Calu3 (cell line): ENCODE measurements at regions not wholly inside any gene's neighbourhood (a gene's known extent, or its start where the extent isn't known, plus 50 kb on each side); places are given as distances from the start of the nearest gene placed in this dataset.

Experiments
- BruUV-seq: library from RNA; stranded (reverse); fragments of 400-500 nt; replicated peaks from 2 replicates; lab custom pipeline; 2021; lab: Mats Ljungman, UMichigan
- CTCF ChIA-PET: fragments of 300-600 bp; sonication (Branson Sonifier 250); formaldehyde crosslinking; loops from one replicate; lab custom pipeline; 2022; ENCODE audit warnings: antibody characterized with exemption; lab: Charles Lee
- DNase-seq: peaks from one replicate; pipeline ENCODE4 v3.0.0; 2022
- H3K27ac Mint-ChIP-seq: one replicate; pipeline ENCODE4 v1.8.0; 2022; ENCODE audit warnings: mixed read lengths; ENCODE audit not compliant: unreplicated experiment
- H3K27me3 Mint-ChIP-seq: one replicate; pipeline ENCODE4 v1.8.0; 2022; ENCODE audit warnings: mixed read lengths; ENCODE audit not compliant: unreplicated experiment
- H3K36me3 Mint-ChIP-seq: one replicate; pipeline ENCODE4 v1.8.0; 2022; ENCODE audit warnings: mild to moderate bottlenecking, moderate library complexity, mixed read lengths; ENCODE audit not compliant: insufficient read depth, unreplicated experiment
- H3K4me1 Mint-ChIP-seq: one replicate; pipeline ENCODE4 v1.8.0; 2022; ENCODE audit warnings: mild to moderate bottlenecking, low read depth, mixed read lengths; ENCODE audit not compliant: unreplicated experiment
- H3K4me3 Mint-ChIP-seq: one replicate; pipeline ENCODE4 v1.8.0; 2022; ENCODE audit warnings: mild to moderate bottlenecking, low read depth, moderate library complexity, mixed read lengths; ENCODE audit not compliant: unreplicated experiment
- H3K9me3 Mint-ChIP-seq: one replicate; pipeline ENCODE4 v1.8.0; 2022; ENCODE audit warnings: low read depth, mixed read lengths; ENCODE audit not compliant: unreplicated experiment
- intact Hi-C: fragments of 100-400 bp; cut with micrococcal nuclease; formaldehyde crosslinking; loops from one replicate; pipeline ENCODE4 v1.10.0; 2022; ENCODE audit not compliant: unreplicated experiment
- TF ChIP-seq, protein P1 (sequence below): fragments of 200-600 bp; IDR thresholded peaks from one replicate; pipeline ENCODE4 v1.8.0; 2022; ENCODE audit warnings: antibody characterized with exemption; ENCODE audit not compliant: unreplicated experiment

DNA sequence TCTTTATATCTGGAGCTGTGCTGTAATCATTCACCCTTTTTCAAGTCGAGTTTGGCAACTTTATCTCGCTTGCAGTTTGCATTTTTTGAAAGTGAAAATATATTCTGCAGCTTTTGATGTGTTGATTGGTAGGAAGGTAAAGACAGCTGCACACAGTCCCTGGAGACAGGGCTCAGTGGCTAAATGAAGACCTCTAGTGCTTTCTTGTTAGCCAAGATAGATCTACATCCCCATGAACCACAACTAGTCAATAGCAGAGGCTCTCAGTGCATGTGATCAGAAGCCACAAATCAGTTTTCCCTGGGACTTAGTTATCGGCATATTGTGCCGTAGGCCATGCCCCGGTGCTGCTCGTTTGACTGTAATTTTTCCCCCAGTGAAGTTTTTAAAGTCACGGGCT lies 587.7 kb upstream of the PITX2 start:
- Mint-ChIP-seq H3K27me3 (no peaks in the 10 kb centered on the region), H3K9me3 (no peaks in the 10 kb centered on the region), H3K4me3 (no peak overlapping the region), H3K36me3 (no peaks in the 10 kb centered on the region), H3K27ac (no peak overlapping the region), H3K4me1 (peaks cover 6% of the 10 kb centered on the region)
- CTCF ChIA-PET, result no interaction called here
- no peak for DNase-seq
- TF ChIP-seq, protein P1, sequence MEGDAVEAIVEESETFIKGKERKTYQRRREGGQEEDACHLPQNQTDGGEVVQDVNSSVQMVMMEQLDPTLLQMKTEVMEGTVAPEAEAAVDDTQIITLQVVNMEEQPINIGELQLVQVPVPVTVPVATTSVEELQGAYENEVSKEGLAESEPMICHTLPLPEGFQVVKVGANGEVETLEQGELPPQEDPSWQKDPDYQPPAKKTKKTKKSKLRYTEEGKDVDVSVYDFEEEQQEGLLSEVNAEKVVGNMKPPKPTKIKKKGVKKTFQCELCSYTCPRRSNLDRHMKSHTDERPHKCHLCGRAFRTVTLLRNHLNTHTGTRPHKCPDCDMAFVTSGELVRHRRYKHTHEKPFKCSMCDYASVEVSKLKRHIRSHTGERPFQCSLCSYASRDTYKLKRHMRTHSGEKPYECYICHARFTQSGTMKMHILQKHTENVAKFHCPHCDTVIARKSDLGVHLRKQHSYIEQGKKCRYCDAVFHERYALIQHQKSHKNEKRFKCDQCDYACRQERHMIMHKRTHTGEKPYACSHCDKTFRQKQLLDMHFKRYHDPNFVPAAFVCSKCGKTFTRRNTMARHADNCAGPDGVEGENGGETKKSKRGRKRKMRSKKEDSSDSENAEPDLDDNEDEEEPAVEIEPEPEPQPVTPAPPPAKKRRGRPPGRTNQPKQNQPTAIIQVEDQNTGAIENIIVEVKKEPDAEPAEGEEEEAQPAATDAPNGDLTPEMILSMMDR, result no peak
- no TSS peak for BruUV-seq
- intact Hi-C loops, result no loop called here

DNA sequence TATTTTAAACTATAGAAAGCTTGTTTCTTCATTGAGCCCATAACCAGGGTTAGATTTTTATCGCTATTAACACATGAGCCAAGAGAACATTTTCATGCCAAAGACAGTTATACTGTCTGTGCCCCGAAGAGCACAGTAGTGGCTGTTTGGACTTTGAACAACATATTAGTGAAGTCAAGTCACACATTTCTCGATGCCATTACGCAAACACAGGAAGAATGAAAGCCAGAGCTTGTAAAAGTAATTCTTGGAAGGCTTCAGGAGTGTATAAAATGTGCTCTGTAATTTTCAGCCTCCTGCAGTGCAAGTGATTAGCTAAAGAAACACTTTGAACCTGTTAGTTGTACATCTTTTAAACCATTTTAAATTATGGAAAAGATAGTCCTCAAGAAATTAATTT lies 590.7 kb upstream of the PITX2 start:
- Mint-ChIP-seq H3K27ac (no peak overlapping the region), H3K4me3 (no peak overlapping the region), H3K36me3 (no peaks in the 10 kb centered on the region), H3K4me1 (no peaks in the 10 kb centered on the region), H3K9me3 (no peaks in the 10 kb centered on the region), H3K27me3 (no peaks in the 10 kb centered on the region)
- BruUV-seq, result no TSS peak
- DNase-seq, result no peak
- intact Hi-C loops, result no loop called here
- CTCF ChIA-PET, result no interaction called here
- TF ChIP-seq, protein P1, result no peak

DNA sequence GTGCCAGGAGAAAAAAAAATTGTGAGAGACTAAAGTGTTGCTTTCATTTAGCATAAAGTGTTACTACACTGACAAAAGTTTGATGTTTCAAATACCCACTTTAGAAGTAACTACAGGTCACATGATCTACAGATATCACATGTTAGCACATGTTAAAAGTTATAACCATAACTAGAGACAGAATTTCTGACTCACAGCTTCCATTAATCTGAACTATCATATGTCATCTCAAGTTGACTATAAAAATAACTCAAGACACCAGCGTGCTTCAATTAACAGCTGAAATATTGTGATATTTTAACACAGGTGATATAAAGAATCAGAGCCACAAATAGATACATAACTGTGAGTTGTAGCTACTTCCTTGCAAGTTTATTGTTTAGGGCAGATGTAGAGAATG lies 591.5 kb upstream of the PITX2 start:
- TF ChIP-seq, protein P1, result no peak
- Mint-ChIP-seq H3K27me3 (no peaks in the 10 kb centered on the region), H3K4me3 (no peak overlapping the region), H3K36me3 (no peaks in the 10 kb centered on the region), H3K9me3 (no peaks in the 10 kb centered on the region), H3K27ac (no peak overlapping the region), H3K4me1 (peaks cover 5% of the 10 kb centered on the region)
- BruUV-seq, result no TSS peak
- intact Hi-C loops, result no loop called here
- CTCF ChIA-PET, result no interaction called here
- no peak for DNase-seq

DNA sequence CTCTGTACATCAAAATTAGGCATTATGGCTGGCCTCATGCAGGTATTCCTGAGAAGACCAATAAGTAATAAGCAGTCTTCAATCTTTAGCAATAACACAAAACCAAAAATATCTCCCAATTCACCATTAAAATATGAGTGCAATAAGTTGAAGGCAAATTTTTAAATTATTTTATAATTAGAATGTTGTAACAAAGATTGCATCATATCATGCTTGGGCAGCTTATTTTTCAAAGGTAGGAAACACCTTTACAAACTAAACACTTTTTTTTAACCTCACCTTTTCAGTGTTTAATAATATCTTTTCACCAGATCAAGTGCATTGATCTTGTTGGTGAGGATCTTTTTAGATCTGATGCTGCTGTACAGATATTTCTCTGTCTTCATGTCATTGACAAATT lies 592.9 kb upstream of the PITX2 start:
- CTCF ChIA-PET, result no interaction called here
- peaks cover 8% of the 10 kb centered on the region for H3K4me1 Mint-ChIP-seq
- no peaks in the 10 kb centered on the region for H3K36me3 Mint-ChIP-seq
- H3K27ac Mint-ChIP-seq, result no peak overlapping the region
- intact Hi-C loops, result no loop called here
- no peaks in the 10 kb centered on the region for H3K27me3 Mint-ChIP-seq
- TF ChIP-seq, protein P1, result no peak
- H3K4me3 Mint-ChIP-seq, result no peak overlapping the region
- DNase-seq, result no peak
- BruUV-seq, result no TSS peak
- H3K9me3 Mint-ChIP-seq, result no peaks in the 10 kb centered on the region
